GM19023 (cell line): ENCODE measurements at regions not wholly inside any gene's neighbourhood (a gene's known extent, or its start where the extent isn't known, plus 50 kb on each side); places are given as distances from the start of the nearest gene placed in this dataset.

Source experiments
- ATAC-seq: cut with Tn5 transposase; IDR thresholded peaks from one replicate; pipeline ENCODE4 v1.9.1; 2021; ENCODE audit warnings: mild to moderate bottlenecking, moderate library complexity; ENCODE audit not compliant: unreplicated experiment

- no peak for ATAC-seq
Measured at GRCh38 chr9:30121611-30122010, 2262.8 kb upstream of the ACO1 start.

GRCh38 chr9:30125881-30126280 lies 2258.6 kb upstream of the ACO1 start:
- no peak for ATAC-seq

- ATAC-seq: no peak
Measured at GRCh38 chr9:30127371-30127770, 2257.1 kb upstream of the ACO1 start.

- no peak for ATAC-seq
Measured at GRCh38 chr9:30140407-30140806, 2244.0 kb upstream of the ACO1 start.

- ATAC-seq: no peak
Measured at GRCh38 chr9:30160570-30160969, 2223.9 kb upstream of the ACO1 start.

- ATAC-seq: no peak
Measured at GRCh38 chr9:30172206-30172605, 2212.2 kb upstream of the ACO1 start.

- no peak for ATAC-seq
Measured at GRCh38 chr9:30178610-30179009, 2205.8 kb upstream of the ACO1 start.

- ATAC-seq: no peak
Measured at GRCh38 chr9:30193421-30193820, 2191.0 kb upstream of the ACO1 start.

GRCh38 chr9:30196941-30197340 lies 2187.5 kb upstream of the ACO1 start:
- no peak for ATAC-seq

- ATAC-seq: no peak
Measured at GRCh38 chr9:30197453-30197852, 2187.0 kb upstream of the ACO1 start.

- no peak for ATAC-seq
Measured at GRCh38 chr9:30197954-30198353, 2186.5 kb upstream of the ACO1 start.

GRCh38 chr9:30198463-30199309 lies 2185.8 kb upstream of the ACO1 start:
- no peak for ATAC-seq

GRCh38 chr9:30201024-30201423 lies 2183.4 kb upstream of the ACO1 start:
- no peak for ATAC-seq

- no peak for ATAC-seq
Measured at GRCh38 chr9:30235068-30235467, 2149.4 kb upstream of the ACO1 start.

- no peak for ATAC-seq
Measured at GRCh38 chr9:30235564-30235963, 2148.9 kb upstream of the ACO1 start.

GRCh38 chr9:30239878-30240277 lies 2144.6 kb upstream of the ACO1 start:
- ATAC-seq: no peak

- ATAC-seq: no peak
Measured at GRCh38 chr9:30243467-30243866, 2141.0 kb upstream of the ACO1 start.

- ATAC-seq: no peak
Measured at GRCh38 chr9:30244877-30245276, 2139.6 kb upstream of the ACO1 start.

- ATAC-seq: no peak
Measured at GRCh38 chr9:30250872-30251271, 2133.6 kb upstream of the ACO1 start.

- no peak for ATAC-seq
Measured at GRCh38 chr9:30258094-30258493, 2126.3 kb upstream of the ACO1 start.

- no peak for ATAC-seq
Measured at GRCh38 chr9:30280229-30280900, 2104.1 kb upstream of the ACO1 start.

- no peak for ATAC-seq
Measured at GRCh38 chr9:30289435-30289834, 2095.0 kb upstream of the ACO1 start.
